ENCODE measurements at regions not wholly inside any gene's neighbourhood (a gene's known extent, or its start where the extent isn't known, plus 50 kb on each side); places are given as distances from the start of the nearest gene placed in this dataset.
"Not testable (repeated sequence)": the region's sequence is repeated elsewhere in the genome, so short reads cannot be mapped to it uniquely, and the experiment has no call there.

DNA sequence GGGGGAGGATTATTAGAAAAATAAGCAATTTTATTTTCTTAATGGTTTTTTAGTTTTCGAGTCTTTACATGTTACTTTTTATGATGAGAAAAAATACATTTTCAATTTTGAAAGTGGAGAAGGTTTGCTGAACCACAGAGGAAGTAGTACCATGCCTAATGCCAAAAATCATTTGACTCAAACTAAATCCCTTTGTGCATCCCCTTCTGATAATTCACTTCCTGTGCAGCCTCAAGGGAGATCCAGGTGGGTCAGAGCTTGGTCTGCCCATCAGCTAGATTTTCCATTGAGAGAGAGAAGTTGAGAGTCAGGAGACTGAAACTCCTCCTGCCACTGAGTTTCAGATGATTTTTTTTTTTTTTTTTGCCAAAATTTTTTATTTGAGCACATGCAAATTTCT lies 571.7 kb downstream of the LIG4 start:
- H3K4me3 ChIP-seq (ENCODE audit: low read depth, low read length) = no peak overlapping the region
- H3K36me3 ChIP-seq (ENCODE audit: control insufficient read depth, insufficient read depth, low read length) = no peaks in the 10 kb centered on the region
- H3K27me3 ChIP-seq (ENCODE audit: control insufficient read depth, insufficient read depth, low read length) = no peaks in the 10 kb centered on the region
- DNase-seq (ENCODE audit: low read depth in 4 of 6, low spot score in 6 of 6) = no peak
- no CpG with 5 or more reads among the region's 1 CpG for WGBS (ENCODE audit: insufficient coverage)
- no peaks in the 10 kb centered on the region for H3K9me3 ChIP-seq (ENCODE audit: control insufficient read depth, insufficient read depth, low read length)
- H3K4me1 ChIP-seq (ENCODE audit: control insufficient read depth, insufficient read depth, low read length) = no peaks in the 10 kb centered on the region
- H3K27ac ChIP-seq (ENCODE audit: low read depth, low read length) = no peak overlapping the region

GRCh38 chr13:107642831-107643230 lies 572.5 kb downstream of the LIG4 start:
- Histone ChIP-seq H3K4me1 (ENCODE audit: control insufficient read depth, insufficient read depth, low read length) (no peaks in the 10 kb centered on the region), H3K9me3 (ENCODE audit: control insufficient read depth, insufficient read depth, low read length) (no peaks in the 10 kb centered on the region), H3K27ac (ENCODE audit: low read depth, low read length) (no peak overlapping the region), H3K36me3 (ENCODE audit: control insufficient read depth, insufficient read depth, low read length) (no peaks in the 10 kb centered on the region), H3K4me3 (ENCODE audit: low read depth, low read length) (no peak overlapping the region), H3K27me3 (ENCODE audit: control insufficient read depth, insufficient read depth, low read length) (no peaks in the 10 kb centered on the region)
- 71% methylated on average over 3 of the region's 5 CpGs for WGBS (ENCODE audit: insufficient coverage)
- DNase-seq (ENCODE audit: low read depth in 4 of 6, low spot score in 6 of 6) = peak in 2 of 6 donors; percentile 42 to 84

DNA sequence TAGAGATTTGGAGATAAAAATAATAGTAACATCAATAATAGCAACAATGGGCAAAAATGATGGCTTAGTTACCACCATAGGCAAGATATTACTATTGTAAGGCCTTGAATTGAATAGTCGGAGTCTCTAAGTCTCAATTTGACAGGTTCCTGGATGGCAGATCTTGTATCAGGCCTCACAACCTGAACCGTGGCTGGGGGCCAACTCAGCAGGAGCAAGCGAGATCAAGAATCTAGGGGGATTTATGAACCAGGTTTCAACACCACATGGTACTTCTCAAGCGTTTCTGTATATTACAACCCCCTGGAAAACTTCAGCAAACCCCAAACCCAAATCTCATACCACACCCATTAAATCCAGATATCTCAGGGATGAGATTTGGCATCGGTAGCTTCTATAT lies 573.8 kb downstream of the LIG4 start:
- Histone ChIP-seq H3K9me3 (ENCODE audit: control insufficient read depth, insufficient read depth, low read length) (no peaks in the 10 kb centered on the region), H3K4me1 (ENCODE audit: control insufficient read depth, insufficient read depth, low read length) (no peaks in the 10 kb centered on the region), H3K27ac (ENCODE audit: low read depth, low read length) (no peak overlapping the region), H3K36me3 (ENCODE audit: control insufficient read depth, insufficient read depth, low read length) (no peaks in the 10 kb centered on the region), H3K4me3 (ENCODE audit: low read depth, low read length) (no peak overlapping the region), H3K27me3 (ENCODE audit: control insufficient read depth, insufficient read depth, low read length) (no peaks in the 10 kb centered on the region)
- WGBS (ENCODE audit: insufficient coverage) = 89% methylated on average over 3 of the region's 5 CpGs
- DNase-seq (ENCODE audit: low read depth in 4 of 6, low spot score in 6 of 6) = peak in 1 of 6 donors; percentile 11

- Histone ChIP-seq H3K27ac (ENCODE audit: low read depth, low read length) (no peak overlapping the region), H3K27me3 (ENCODE audit: control insufficient read depth, insufficient read depth, low read length) (no peaks in the 10 kb centered on the region), H3K4me3 (ENCODE audit: low read depth, low read length) (no peak overlapping the region), H3K4me1 (ENCODE audit: control insufficient read depth, insufficient read depth, low read length) (no peaks in the 10 kb centered on the region), H3K36me3 (ENCODE audit: control insufficient read depth, insufficient read depth, low read length) (no peaks in the 10 kb centered on the region), H3K9me3 (ENCODE audit: control insufficient read depth, insufficient read depth, low read length) (no peaks in the 10 kb centered on the region)
- peak in 1 of 6 donors; percentile 17 for DNase-seq (ENCODE audit: low read depth in 4 of 6, low spot score in 6 of 6)
- 85% methylated on average over 2 of the region's 3 CpGs for WGBS (ENCODE audit: insufficient coverage)
These were observed 589.7 kb downstream of the LIG4 start for GRCh38 chr13:107625648-107626047.

DNA sequence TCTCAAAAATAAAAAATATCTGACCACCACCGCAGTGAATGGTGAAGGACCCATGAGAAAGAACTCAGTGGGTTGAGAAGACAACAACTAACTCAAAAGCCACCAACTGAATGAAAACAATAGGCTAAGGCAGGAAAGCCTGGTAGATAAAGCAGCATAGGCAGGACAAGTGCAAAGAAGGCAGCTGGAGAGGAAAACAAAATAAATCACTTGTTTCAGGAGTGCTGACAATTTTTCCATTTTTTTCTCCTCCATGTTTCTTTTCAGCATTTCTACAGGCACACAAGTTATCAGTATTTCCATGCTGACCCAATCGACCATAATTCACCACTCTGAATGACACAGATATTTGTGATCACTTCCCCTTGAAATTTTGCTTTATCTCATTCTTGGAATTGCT lies 597.8 kb downstream of the LIG4 start:
- WGBS (ENCODE audit: insufficient coverage) = 83% methylated on average over 1 of the region's 2 CpGs
- Histone ChIP-seq H3K27me3 (ENCODE audit: control insufficient read depth, insufficient read depth, low read length) (no peaks in the 10 kb centered on the region), H3K4me3 (ENCODE audit: low read depth, low read length) (no peak overlapping the region), H3K36me3 (ENCODE audit: control insufficient read depth, insufficient read depth, low read length) (no peaks in the 10 kb centered on the region), H3K4me1 (ENCODE audit: control insufficient read depth, insufficient read depth, low read length) (no peaks in the 10 kb centered on the region), H3K9me3 (ENCODE audit: control insufficient read depth, insufficient read depth, low read length) (no peaks in the 10 kb centered on the region), H3K27ac (ENCODE audit: low read depth, low read length) (no peak overlapping the region)
- no peak for DNase-seq (ENCODE audit: low read depth in 4 of 6, low spot score in 6 of 6)

DNA sequence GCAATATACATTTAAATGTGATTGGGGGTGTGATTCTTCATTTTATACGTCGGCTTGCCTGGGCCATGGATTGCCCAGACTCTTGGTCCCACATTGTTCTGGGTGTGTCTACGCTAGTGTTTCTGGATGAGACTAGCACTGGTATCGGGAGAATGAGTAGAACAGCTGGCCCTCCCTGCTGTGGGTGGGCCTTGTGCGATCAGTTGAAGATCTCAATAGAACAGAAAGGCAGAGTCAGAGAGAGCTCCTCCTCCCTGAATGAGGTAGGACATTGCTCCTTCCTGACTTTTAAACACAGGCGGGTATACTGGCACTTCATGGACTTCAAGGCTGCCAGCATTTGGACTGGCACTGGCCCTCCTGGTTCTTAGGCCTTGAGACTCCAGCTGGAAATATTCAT lies 603.0 kb downstream of the LIG4 start:
- WGBS (ENCODE audit: insufficient coverage) = 97% methylated on average over 4 of the region's 6 CpGs
- DNase-seq (ENCODE audit: low read depth in 4 of 6, low spot score in 6 of 6) = no peak
- Histone ChIP-seq H3K27me3 (ENCODE audit: control insufficient read depth, insufficient read depth, low read length) (no peaks in the 10 kb centered on the region), H3K4me3 (ENCODE audit: low read depth, low read length) (no peak overlapping the region), H3K36me3 (ENCODE audit: control insufficient read depth, insufficient read depth, low read length) (no peaks in the 10 kb centered on the region), H3K27ac (ENCODE audit: low read depth, low read length) (no peak overlapping the region), H3K4me1 (ENCODE audit: control insufficient read depth, insufficient read depth, low read length) (no peaks in the 10 kb centered on the region), H3K9me3 (ENCODE audit: control insufficient read depth, insufficient read depth, low read length) (no peaks in the 10 kb centered on the region)

DNA sequence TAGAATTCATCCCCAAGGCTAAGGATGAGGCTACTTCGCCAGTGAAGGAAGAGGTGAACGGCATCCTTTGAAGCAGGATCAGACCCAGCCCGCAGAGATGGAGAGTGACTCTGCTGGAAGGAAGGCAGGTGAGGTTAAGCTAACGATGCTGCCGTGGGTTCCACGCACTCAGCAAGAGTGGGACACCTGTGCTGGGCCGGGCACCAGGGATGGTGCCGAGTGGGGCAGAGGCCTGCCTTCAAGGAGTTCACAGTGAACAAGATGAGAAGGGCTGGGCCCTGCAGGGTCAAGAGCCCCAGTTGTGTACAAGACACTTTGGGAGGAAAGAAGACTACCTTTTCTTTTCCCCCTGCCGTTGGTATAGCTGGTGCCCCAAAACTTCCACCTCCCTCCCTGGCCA lies 606.6 kb downstream of the LIG4 start:
- H3K4me3 ChIP-seq (ENCODE audit: low read depth, low read length) = no peak overlapping the region
- no peaks in the 10 kb centered on the region for H3K9me3 ChIP-seq (ENCODE audit: control insufficient read depth, insufficient read depth, low read length)
- WGBS (ENCODE audit: insufficient coverage) = 98% methylated on average over 9 of the region's 9 CpGs
- DNase-seq (ENCODE audit: low read depth in 4 of 6, low spot score in 6 of 6) = no peak
- no peaks in the 10 kb centered on the region for H3K4me1 ChIP-seq (ENCODE audit: control insufficient read depth, insufficient read depth, low read length)
- H3K36me3 ChIP-seq (ENCODE audit: control insufficient read depth, insufficient read depth, low read length) = no peaks in the 10 kb centered on the region
- no peaks in the 10 kb centered on the region for H3K27me3 ChIP-seq (ENCODE audit: control insufficient read depth, insufficient read depth, low read length)
- no peak overlapping the region for H3K27ac ChIP-seq (ENCODE audit: low read depth, low read length)

- no peaks in the 10 kb centered on the region for H3K9me3 ChIP-seq (ENCODE audit: control insufficient read depth, insufficient read depth, low read length)
- H3K36me3 ChIP-seq (ENCODE audit: control insufficient read depth, insufficient read depth, low read length) = no peaks in the 10 kb centered on the region
- H3K27ac ChIP-seq (ENCODE audit: low read depth, low read length) = no peak overlapping the region
- WGBS (ENCODE audit: insufficient coverage) = 100% methylated on average over 1 of the region's 4 CpGs
- no peaks in the 10 kb centered on the region for H3K4me1 ChIP-seq (ENCODE audit: control insufficient read depth, insufficient read depth, low read length)
- no peak for DNase-seq (ENCODE audit: low read depth in 4 of 6, low spot score in 6 of 6)
- no peaks in the 10 kb centered on the region for H3K27me3 ChIP-seq (ENCODE audit: control insufficient read depth, insufficient read depth, low read length)
- no peak overlapping the region for H3K4me3 ChIP-seq (ENCODE audit: low read depth, low read length)
These were observed 614.4 kb downstream of the LIG4 start for GRCh38 chr13:107600971-107601370.

GRCh38 chr13:107596306-107596705 lies 619.0 kb downstream of the LIG4 start:
- H3K27me3 ChIP-seq (ENCODE audit: control insufficient read depth, insufficient read depth, low read length); H3K36me3 ChIP-seq (ENCODE audit: control insufficient read depth, insufficient read depth, low read length); H3K9me3 ChIP-seq (ENCODE audit: control insufficient read depth, insufficient read depth, low read length); H3K27ac ChIP-seq (ENCODE audit: low read depth, low read length); H3K4me1 ChIP-seq (ENCODE audit: control insufficient read depth, insufficient read depth, low read length); DNase-seq (ENCODE audit: low read depth in 4 of 6, low spot score in 6 of 6); H3K4me3 ChIP-seq (ENCODE audit: low read depth, low read length): not testable (repeated sequence)
- WGBS (ENCODE audit: insufficient coverage) = no CpG with 5 or more reads among the region's 5 CpGs

DNA sequence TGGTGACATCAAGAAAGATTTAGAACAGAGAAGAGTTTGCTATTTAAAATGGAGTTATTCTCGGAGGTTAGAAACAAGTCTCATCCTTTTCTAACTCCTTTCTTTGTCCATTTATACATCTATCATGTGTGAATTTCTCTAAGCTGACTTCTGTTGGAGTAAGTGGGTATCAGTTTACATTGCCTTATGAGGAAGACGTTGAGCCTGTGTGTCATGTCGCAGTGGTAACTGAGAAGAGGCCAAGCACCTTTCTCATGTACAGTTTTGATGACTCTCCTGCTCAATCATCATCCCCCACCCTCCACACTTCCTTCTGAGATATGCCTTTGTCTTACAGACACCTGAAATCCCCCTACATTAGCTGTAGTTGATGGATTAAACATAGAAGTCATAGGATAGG lies 624.8 kb downstream of the LIG4 start:
- Histone ChIP-seq H3K27ac (ENCODE audit: low read depth, low read length) (no peak overlapping the region), H3K27me3 (ENCODE audit: control insufficient read depth, insufficient read depth, low read length) (no peaks in the 10 kb centered on the region)
- no CpG with 5 or more reads among the region's 3 CpGs for WGBS (ENCODE audit: insufficient coverage)

More for the DNA sequence above, 624.8 kb downstream of the LIG4 start:
- no peaks in the 10 kb centered on the region for H3K36me3 ChIP-seq (ENCODE audit: control insufficient read depth, insufficient read depth, low read length)
- H3K4me3 ChIP-seq (ENCODE audit: low read depth, low read length) = no peak overlapping the region
- H3K9me3 ChIP-seq (ENCODE audit: control insufficient read depth, insufficient read depth, low read length) = no peaks in the 10 kb centered on the region
- DNase-seq (ENCODE audit: low read depth in 4 of 6, low spot score in 6 of 6) = no peak
- H3K4me1 ChIP-seq (ENCODE audit: control insufficient read depth, insufficient read depth, low read length) = no peaks in the 10 kb centered on the region
